PC-9 (cell line): ENCODE measurements at regions not wholly inside any gene's neighbourhood (a gene's known extent, or its start where the extent isn't known, plus 50 kb on each side); places are given as distances from the start of the nearest gene placed in this dataset.

Source experiments
- BruUV-seq: library from RNA; stranded (reverse); fragments of 400-500 nt; replicated peaks from 2 replicates; lab custom pipeline; 2021; lab: Mats Ljungman, UMichigan
- CTCF ChIA-PET: fragments of 300-600 bp; sonication (Branson Sonifier 250); formaldehyde crosslinking; loops from one replicate; lab custom pipeline; 2022; ENCODE audit warnings: antibody characterized with exemption; lab: Charles Lee
- POLR2A ChIA-PET: fragments of 300-600 bp; sonication (Branson Sonifier 250); formaldehyde crosslinking; loops from one replicate; lab custom pipeline; 2022; ENCODE audit warnings: antibody characterized with exemption; ENCODE audit not compliant: unreplicated experiment; lab: Charles Lee
- DNase-seq, 2 experiments: peaks; one replicate each; pipeline versions ENCODE4 v3.0.0 to v3.0.0-alpha.2; 2015 to 2022; ENCODE audit warnings: mixed read lengths in 1 of 2
- H2AFZ ChIP-seq: fragments of 200-600 bp; sonication (generic); 2 replicates; pipeline ENCODE4 v1.8.1; 2017; ENCODE audit warnings: antibody characterized with exemption
- H3F3A ChIP-seq: fragments of 200-600 bp; sonication (generic); 2 replicates; pipeline ENCODE4 v1.8.1; 2017; ENCODE audit warnings: antibody characterized with exemption, mild to moderate bottlenecking, low read depth; ENCODE audit not compliant: insufficient read depth
- H3K27ac ChIP-seq: fragments of 200-600 bp; sonication (generic); 2 replicates; pipeline ENCODE4 v1.6.1; 2016; ENCODE audit warnings: mixed run types
- H3K27me3 ChIP-seq: fragments of 200-600 bp; sonication (generic); 2 replicates; pipeline ENCODE4 v1.6.1; 2016; ENCODE audit warnings: low read depth, mixed run types; ENCODE audit not compliant: insufficient read depth
- H3K36me3 ChIP-seq: fragments of 200-600 bp; sonication (generic); 2 replicates; pipeline ENCODE4 v1.6.1; 2016; ENCODE audit warnings: low read depth, mixed run types
- H3K4me1 ChIP-seq: fragments of 200-600 bp; sonication (generic); replicated peaks from 2 replicates; pipeline ENCODE4 v1.6.1; 2016; ENCODE audit warnings: mixed run types; ENCODE audit not compliant: insufficient read depth
- H3K4me2 ChIP-seq: fragments of 200-600 bp; sonication (generic); 2 replicates; pipeline ENCODE4 v1.6.1; 2017; ENCODE audit warnings: mixed run types
- H3K4me3 ChIP-seq: fragments of 200-600 bp; sonication (generic); 2 replicates; pipeline ENCODE4 v1.6.1; 2016; ENCODE audit warnings: mixed run types
- H3K79me2 ChIP-seq: fragments of 200-600 bp; sonication (generic); 2 replicates; pipeline ENCODE4 v1.6.1; 2017; ENCODE audit warnings: low read depth, mixed run types
- H3K9me2 ChIP-seq: fragments of 200-600 bp; sonication (generic); 2 replicates; pipeline ENCODE4 v1.8.1; 2017; ENCODE audit warnings: mild to moderate bottlenecking; ENCODE audit not compliant: insufficient read depth
- H3K9me3 ChIP-seq: fragments of 200-600 bp; sonication (generic); 2 replicates; pipeline ENCODE4 v1.8.1; 2016; ENCODE audit warnings: low read depth; ENCODE audit not compliant: insufficient read depth
- H4K20me1 ChIP-seq: fragments of 200-600 bp; sonication (generic); 2 replicates; pipeline ENCODE4 v1.8.1; 2017; ENCODE audit not compliant: insufficient read depth
- EZH2 ChIP-seq: fragments of 200-600 bp; sonication (generic); IDR thresholded peaks from 2 replicates; pipeline ENCODE4 v1.8.0; 2017; ENCODE audit warnings: antibody characterized with exemption, low read depth
- intact Hi-C: fragments of 100-400 bp; cut with micrococcal nuclease; formaldehyde crosslinking; loops from one replicate; pipeline ENCODE4 v1.10.0; 2022; ENCODE audit not compliant: unreplicated experiment
- TF ChIP-seq, protein P1 (sequence below): fragments of 200-600 bp; sonication (generic); conservative IDR thresholded peaks from 2 replicates; pipeline ENCODE4 v1.6.1; 2017; ENCODE audit warnings: mixed run types, antibody characterized with exemption, mild to moderate bottlenecking, moderate library complexity

DNA sequence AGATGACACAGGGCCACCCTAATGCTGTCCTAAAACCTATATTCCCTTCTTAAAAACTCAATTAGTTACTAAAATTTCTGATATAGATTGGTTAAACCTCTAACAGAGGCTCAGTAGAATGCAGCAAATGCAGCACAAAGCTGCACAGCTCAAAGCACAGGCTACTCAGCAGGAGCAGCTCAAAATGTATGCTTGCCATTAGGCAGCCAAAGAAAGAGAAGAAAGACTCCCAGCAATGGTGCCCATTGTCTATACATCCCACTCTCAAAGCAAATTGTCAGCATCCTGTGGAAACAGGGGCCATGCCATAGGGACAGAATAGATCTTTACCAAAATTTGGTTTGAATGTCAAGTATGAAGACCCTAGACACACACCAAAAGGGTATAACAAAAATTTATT is 73.5 kb downstream of the TFPI2 start:
- Histone ChIP-seq H3K9me2 (peaks cover 3% of the 10 kb centered on the region; the same call in 1 of the 2 replicates), H3K36me3 (no peaks in the 10 kb centered on the region), H3K9me3 (no peaks in the 10 kb centered on the region), H3F3A (no peaks in the 10 kb centered on the region), H3K4me1 (no peaks in the 10 kb centered on the region), H3K27me3 (no peaks in the 10 kb centered on the region), H3K4me2 (no peak overlapping the region), H4K20me1 (no peaks in the 10 kb centered on the region), H3K79me2 (no peaks in the 10 kb centered on the region), H3K27ac (no peak overlapping the region), H3K4me3 (no peak overlapping the region), H2AFZ (no peak overlapping the region)
- no TSS peak for BruUV-seq
- intact Hi-C loops, result no loop called here
- TF ChIP-seq EZH2, result no peak
- TF ChIP-seq, protein P1, sequence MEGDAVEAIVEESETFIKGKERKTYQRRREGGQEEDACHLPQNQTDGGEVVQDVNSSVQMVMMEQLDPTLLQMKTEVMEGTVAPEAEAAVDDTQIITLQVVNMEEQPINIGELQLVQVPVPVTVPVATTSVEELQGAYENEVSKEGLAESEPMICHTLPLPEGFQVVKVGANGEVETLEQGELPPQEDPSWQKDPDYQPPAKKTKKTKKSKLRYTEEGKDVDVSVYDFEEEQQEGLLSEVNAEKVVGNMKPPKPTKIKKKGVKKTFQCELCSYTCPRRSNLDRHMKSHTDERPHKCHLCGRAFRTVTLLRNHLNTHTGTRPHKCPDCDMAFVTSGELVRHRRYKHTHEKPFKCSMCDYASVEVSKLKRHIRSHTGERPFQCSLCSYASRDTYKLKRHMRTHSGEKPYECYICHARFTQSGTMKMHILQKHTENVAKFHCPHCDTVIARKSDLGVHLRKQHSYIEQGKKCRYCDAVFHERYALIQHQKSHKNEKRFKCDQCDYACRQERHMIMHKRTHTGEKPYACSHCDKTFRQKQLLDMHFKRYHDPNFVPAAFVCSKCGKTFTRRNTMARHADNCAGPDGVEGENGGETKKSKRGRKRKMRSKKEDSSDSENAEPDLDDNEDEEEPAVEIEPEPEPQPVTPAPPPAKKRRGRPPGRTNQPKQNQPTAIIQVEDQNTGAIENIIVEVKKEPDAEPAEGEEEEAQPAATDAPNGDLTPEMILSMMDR, result no peak
- ChIA-PET CTCF (no interaction called here), POLR2A (no interaction called here)
- no peak for DNase-seq

DNA sequence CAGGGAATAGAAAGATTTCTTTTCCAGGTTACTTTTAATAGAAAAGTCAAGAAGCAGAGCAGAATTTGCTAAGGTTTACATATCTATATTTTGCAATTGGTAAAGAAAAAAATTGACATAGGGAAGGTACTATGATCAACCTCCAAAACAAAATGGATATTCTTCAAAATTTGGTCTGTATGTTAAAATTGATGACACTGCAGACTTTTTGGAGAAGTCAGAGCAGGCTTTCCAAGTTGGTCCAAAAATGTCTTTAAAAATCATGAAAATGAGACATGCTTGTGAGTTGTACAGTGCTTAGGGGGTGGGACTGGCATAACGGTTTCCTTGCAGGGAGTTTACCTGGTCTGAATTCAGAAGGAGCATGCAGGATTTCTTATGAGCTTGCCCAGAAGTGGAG is 77.0 kb downstream of the TFPI2 start:
- H3K27me3 ChIP-seq, result no peaks in the 10 kb centered on the region
- TF ChIP-seq EZH2, result no peak
- TF ChIP-seq, protein P1, result no peak
- intact Hi-C loops, result no loop called here
- H4K20me1 ChIP-seq, result no peaks in the 10 kb centered on the region
- no peaks in the 10 kb centered on the region for H3K4me1 ChIP-seq
- H3K4me3 ChIP-seq, result no peak overlapping the region
- H3K27ac ChIP-seq, result no peak overlapping the region
- BruUV-seq, result no TSS peak
- H3K79me2 ChIP-seq, result no peaks in the 10 kb centered on the region
- ChIA-PET CTCF (no interaction called here), POLR2A (no interaction called here)
- H3F3A ChIP-seq, result no peaks in the 10 kb centered on the region
- no peak overlapping the region for H3K4me2 ChIP-seq
- H3K36me3 ChIP-seq, result no peaks in the 10 kb centered on the region
- DNase-seq, result no peak
- no peaks in the 10 kb centered on the region for H3K9me3 ChIP-seq
- peaks cover 3% of the 10 kb centered on the region for H3K9me2 ChIP-seq
- H2AFZ ChIP-seq, result no peak overlapping the region

DNA sequence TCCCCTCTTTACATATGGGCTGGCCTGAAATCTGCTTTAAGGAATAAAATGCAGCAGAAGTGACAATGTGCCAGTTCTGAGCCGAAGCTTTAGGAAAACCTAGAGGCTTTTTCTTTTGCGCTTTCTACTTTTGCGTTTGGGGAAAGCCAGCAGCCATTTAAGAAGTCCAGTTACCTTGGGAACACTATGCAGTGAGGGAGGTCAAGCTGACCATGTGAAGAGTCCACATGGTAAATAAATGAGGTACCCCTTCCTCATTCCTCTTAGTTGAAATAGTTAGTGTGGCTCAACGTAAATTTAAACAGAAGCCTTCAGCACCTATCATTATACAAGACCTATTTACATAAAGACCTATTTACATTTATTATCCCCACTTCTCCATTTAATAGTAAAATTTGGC is 78.5 kb downstream of the TFPI2 start:
- H2AFZ ChIP-seq, result no peak overlapping the region
- no peaks in the 10 kb centered on the region for H4K20me1 ChIP-seq
- H3K4me1 ChIP-seq, result no peaks in the 10 kb centered on the region
- no peaks in the 10 kb centered on the region; the same call in 1 of the 2 replicates for H3K9me2 ChIP-seq
- POLR2A ChIA-PET, result interaction anchor here (0.6 kb wide), 1 partner anchor 102 kb away, joined by 5 read pairs; no protein-coding TSS in a partner anchor
- no TSS peak for BruUV-seq
- no peaks in the 10 kb centered on the region for H3K9me3 ChIP-seq
- CTCF ChIA-PET, result no interaction called here
- intact Hi-C loops, result no loop called here
- no peak overlapping the region for H3K4me2 ChIP-seq
- DNase-seq, result no peak
- H3K27ac ChIP-seq, result no peak overlapping the region
- no peaks in the 10 kb centered on the region for H3K27me3 ChIP-seq
- no peaks in the 10 kb centered on the region for H3K79me2 ChIP-seq
- no peaks in the 10 kb centered on the region for H3K36me3 ChIP-seq
- no peaks in the 10 kb centered on the region for H3F3A ChIP-seq
- TF ChIP-seq, protein P1, result no peak
- TF ChIP-seq EZH2, result no peak
- no peak overlapping the region for H3K4me3 ChIP-seq
